ENCODE measurements at regions not wholly inside any gene's neighbourhood (a gene's known extent, or its start where the extent isn't known, plus 50 kb on each side); places are given as distances from the start of the nearest gene placed in this dataset.

DNA sequence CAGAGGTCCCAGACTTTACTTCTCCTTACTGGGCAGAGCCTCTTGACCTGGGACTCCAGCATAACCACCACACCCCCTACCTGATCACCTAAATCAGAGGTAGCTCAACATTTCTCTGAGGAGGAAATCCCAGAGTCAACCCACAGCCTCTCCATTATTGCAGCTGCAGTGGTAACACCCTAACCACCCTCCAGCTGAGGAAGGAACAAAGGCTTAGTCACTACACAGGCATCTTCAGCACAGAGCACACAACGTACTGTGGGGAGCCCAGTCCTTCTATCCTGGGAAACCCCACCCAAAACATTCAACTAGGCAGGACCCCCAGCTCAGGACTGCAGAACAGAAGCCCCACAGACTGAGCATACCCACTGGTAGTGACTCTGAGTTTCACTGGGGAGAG lies 824.7 kb upstream of the SLITRK5 start:
- no peaks in the 10 kb centered on the region for H3K36me3 ChIP-seq
- TF ChIP-seq, protein P1, sequence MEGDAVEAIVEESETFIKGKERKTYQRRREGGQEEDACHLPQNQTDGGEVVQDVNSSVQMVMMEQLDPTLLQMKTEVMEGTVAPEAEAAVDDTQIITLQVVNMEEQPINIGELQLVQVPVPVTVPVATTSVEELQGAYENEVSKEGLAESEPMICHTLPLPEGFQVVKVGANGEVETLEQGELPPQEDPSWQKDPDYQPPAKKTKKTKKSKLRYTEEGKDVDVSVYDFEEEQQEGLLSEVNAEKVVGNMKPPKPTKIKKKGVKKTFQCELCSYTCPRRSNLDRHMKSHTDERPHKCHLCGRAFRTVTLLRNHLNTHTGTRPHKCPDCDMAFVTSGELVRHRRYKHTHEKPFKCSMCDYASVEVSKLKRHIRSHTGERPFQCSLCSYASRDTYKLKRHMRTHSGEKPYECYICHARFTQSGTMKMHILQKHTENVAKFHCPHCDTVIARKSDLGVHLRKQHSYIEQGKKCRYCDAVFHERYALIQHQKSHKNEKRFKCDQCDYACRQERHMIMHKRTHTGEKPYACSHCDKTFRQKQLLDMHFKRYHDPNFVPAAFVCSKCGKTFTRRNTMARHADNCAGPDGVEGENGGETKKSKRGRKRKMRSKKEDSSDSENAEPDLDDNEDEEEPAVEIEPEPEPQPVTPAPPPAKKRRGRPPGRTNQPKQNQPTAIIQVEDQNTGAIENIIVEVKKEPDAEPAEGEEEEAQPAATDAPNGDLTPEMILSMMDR (IDR thresholded peaks at IDR 0.05 in 4 of 5, conservative IDR thresholded peaks at IDR 0.05 in 1 of 5): no peak
- TF ChIP-seq POLR2A (IDR thresholded peaks at IDR 0.05): no peak
- in situ Hi-C loops (cut with MboI; ENCODE audit: low sequenced_read_pairs in 4 of 4) (no loop called here), intact Hi-C loops (cut with DNase I; ENCODE audit: low total_unique reads) (no loop called here)
- H3K4me1 ChIP-seq: no peaks in the 10 kb centered on the region
- H3K9me3 ChIP-seq: no peaks in the 10 kb centered on the region
- ATAC-seq (no peak), DNase-seq (no peak)
- no peak overlapping the region for H3K27ac ChIP-seq
- H3K27me3 ChIP-seq: no peaks in the 10 kb centered on the region
- no peak overlapping the region for H3K4me3 ChIP-seq

DNA sequence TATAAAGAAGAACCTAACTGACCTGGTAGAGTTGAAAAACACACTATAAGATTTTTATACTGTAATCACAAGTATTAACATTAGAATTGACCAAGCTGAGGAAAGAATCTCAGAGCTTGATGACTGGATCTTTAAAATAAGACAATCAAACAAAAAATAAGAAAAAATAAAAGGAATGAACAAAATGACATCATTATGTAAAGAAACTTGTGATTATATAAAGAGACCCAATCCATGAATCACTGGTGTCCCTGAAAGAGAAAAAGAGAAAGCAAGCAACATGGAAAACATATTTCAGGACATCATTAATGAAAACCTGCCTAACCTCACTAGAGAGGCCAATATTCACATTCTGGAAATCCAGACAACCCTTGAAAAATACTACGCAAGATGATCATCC lies 822.5 kb upstream of the SLITRK5 start:
- Histone ChIP-seq H3K36me3 (no peaks in the 10 kb centered on the region), H3K4me3 (no peak overlapping the region), H3K27ac (no peak overlapping the region), H3K9me3 (no peaks in the 10 kb centered on the region), H3K27me3 (no peaks in the 10 kb centered on the region), H3K4me1 (no peaks in the 10 kb centered on the region)
- DNase-seq (no peak), ATAC-seq (no peak)
- in situ Hi-C loops (cut with MboI; ENCODE audit: low sequenced_read_pairs in 4 of 4) (no loop called here), intact Hi-C loops (cut with DNase I; ENCODE audit: low total_unique reads) (no loop called here)
- TF ChIP-seq, protein P1 (IDR thresholded peaks at IDR 0.05 in 4 of 5, conservative IDR thresholded peaks at IDR 0.05 in 1 of 5): no peak
- no peak for TF ChIP-seq POLR2A (IDR thresholded peaks at IDR 0.05)

DNA sequence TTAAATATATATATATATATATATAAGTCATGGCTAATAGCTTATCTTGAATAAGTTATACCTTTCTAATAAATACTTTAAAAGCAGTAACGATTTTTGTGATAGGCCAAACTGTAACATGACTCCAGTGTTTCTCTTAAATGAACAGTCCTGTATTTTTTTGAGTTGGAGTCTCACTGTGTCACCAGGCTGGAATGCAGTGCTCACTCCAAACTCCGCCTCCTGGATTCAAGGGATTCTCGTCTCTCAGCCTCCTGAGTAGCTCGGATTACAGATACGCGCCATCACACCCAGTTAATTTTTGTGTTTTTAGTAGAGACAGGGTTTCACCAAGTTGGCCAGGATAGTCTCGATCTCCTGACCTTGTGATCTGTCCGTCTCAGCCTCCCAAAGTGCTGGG lies 814.2 kb upstream of the SLITRK5 start:
- no peak for DNase-seq
- in situ Hi-C loops (cut with MboI; ENCODE audit: low sequenced_read_pairs in 4 of 4) (no loop called here), intact Hi-C loops (cut with DNase I; ENCODE audit: low total_unique reads) (no loop called here)
- Histone ChIP-seq H3K4me3 (no peak overlapping the region), H3K4me1 (no peaks in the 10 kb centered on the region), H3K36me3 (no peaks in the 10 kb centered on the region), H3K27ac (no peak overlapping the region), H3K27me3 (no peaks in the 10 kb centered on the region), H3K9me3 (peaks cover 0 to 4% (median 0%) of the 10 kb centered on the region in 3 donors)
- ATAC-seq: no peak
- TF ChIP-seq, protein P1 (IDR thresholded peaks at IDR 0.05 in 4 of 5, conservative IDR thresholded peaks at IDR 0.05 in 1 of 5): no peak
- no peak for TF ChIP-seq POLR2A (IDR thresholded peaks at IDR 0.05)

DNA sequence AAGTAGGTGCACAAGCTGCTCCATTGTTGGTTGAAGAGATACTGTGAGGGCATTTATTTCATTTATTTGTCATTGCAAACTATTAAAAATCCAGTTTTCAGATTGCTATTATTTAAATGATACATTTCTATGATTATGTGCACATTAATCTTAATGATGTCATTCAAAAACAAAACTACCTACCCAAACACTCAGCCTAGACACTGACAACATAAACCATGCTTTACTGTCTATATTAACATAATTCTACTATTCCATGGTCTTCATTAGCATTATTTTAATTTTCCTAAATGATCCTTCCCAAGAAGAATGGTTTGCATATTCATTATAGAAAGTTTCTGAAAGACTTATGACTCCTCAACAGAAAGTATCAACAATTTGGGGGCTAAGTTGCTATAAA lies 813.0 kb upstream of the SLITRK5 start:
- Histone ChIP-seq H3K27ac (no peak overlapping the region), H3K9me3 (peaks cover 0 to 4% (median 0%) of the 10 kb centered on the region in 3 donors), H3K36me3 (no peaks in the 10 kb centered on the region), H3K4me3 (no peak overlapping the region), H3K27me3 (no peaks in the 10 kb centered on the region), H3K4me1 (no peaks in the 10 kb centered on the region)
- no peak for TF ChIP-seq POLR2A (IDR thresholded peaks at IDR 0.05)
- TF ChIP-seq, protein P1 (IDR thresholded peaks at IDR 0.05 in 4 of 5, conservative IDR thresholded peaks at IDR 0.05 in 1 of 5): no peak
- intact Hi-C loops (cut with DNase I; ENCODE audit: low total_unique reads) (no loop called here), in situ Hi-C loops (cut with MboI; ENCODE audit: low sequenced_read_pairs in 4 of 4) (no loop called here)
- DNase-seq: no peak
- no peak for ATAC-seq

DNA sequence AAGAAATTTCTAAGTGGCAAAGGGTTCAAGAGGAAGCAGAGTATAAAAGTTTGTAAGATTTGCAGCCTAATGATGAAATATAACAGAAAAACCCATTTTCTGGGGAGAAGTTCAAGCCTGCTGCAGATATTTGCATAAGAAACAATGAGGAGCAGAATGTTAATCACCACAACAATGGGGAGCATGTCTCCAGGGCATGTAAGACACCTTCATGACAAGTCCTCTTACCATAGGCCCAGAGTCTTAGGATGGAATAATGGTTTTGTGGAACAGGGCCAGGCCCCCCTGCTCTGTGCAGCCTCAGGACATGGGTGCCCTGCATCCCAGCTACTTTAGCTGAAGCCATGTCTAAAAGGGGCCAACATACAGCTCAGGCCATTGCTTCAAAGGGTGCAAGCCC lies 809.0 kb upstream of the SLITRK5 start:
- H3K4me1 ChIP-seq: no peaks in the 10 kb centered on the region
- DNase-seq (no peak), ATAC-seq (no peak)
- H3K9me3 ChIP-seq: peaks cover 0 to 4% (median 0%) of the 10 kb centered on the region in 3 donors
- H3K27me3 ChIP-seq: no peaks in the 10 kb centered on the region
- H3K36me3 ChIP-seq: no peaks in the 10 kb centered on the region
- H3K27ac ChIP-seq: no peak overlapping the region
- H3K4me3 ChIP-seq: no peak overlapping the region
- in situ Hi-C loops (cut with MboI; ENCODE audit: low sequenced_read_pairs in 4 of 4): no loop called here
- intact Hi-C loops (cut with DNase I; ENCODE audit: low total_unique reads): no loop called here
- TF ChIP-seq, protein P1 (IDR thresholded peaks at IDR 0.05 in 4 of 5, conservative IDR thresholded peaks at IDR 0.05 in 1 of 5): no peak
- TF ChIP-seq POLR2A (IDR thresholded peaks at IDR 0.05): no peak

Measured in gastrocnemius medialis (tissue), 4 donors.